Esophagus squamous epithelium (tissue), 5 donors: ENCODE measurements at regions not wholly inside any gene's neighbourhood (a gene's known extent, or its start where the extent isn't known, plus 50 kb on each side); places are given as distances from the start of the nearest gene placed in this dataset.

Experiments used
- DNase-seq: peaks from one replicate; lab custom pipeline; 2025; lab: John Stamatoyannopoulos, UW
- H3K27ac ChIP-seq, 4 donors: fragments of 200-600 bp; sonication (generic); one replicate each; pipeline ENCODE4 v1.5.1; 2016 to 2019; ENCODE audit warnings: mild to moderate bottlenecking in 1 of 4
- H3K27me3 ChIP-seq, 4 donors: fragments of 200-600 bp; sonication (generic); 1 replicate in 3 of 4; 2 replicates in 1 of 4; pipeline versions ENCODE4 v1.5.1 to v1.6.0; 2017 to 2021; ENCODE audit warnings: antibody characterized with exemption in 1 of 4
- H3K36me3 ChIP-seq, 3 donors: fragments of 200-600 bp; sonication (generic); one replicate each; pipeline ENCODE4 v1.5.1; 2016 to 2019
- H3K4me1 ChIP-seq, 3 donors: fragments of 200-600 bp; sonication (generic); one replicate each; pipeline ENCODE4 v1.5.1; 2017 to 2019
- H3K4me3 ChIP-seq, 4 donors: fragments of 200-600 bp; sonication (generic); 1 replicate in 3 of 4; 2 replicates in 1 of 4; pipeline ENCODE4 v1.5.1; 2016 to 2019; ENCODE audit warnings: mild to moderate bottlenecking in 2 of 4, moderate library complexity in 1 of 4
- H3K9me3 ChIP-seq, 3 donors: fragments of 200-600 bp; sonication (generic); one replicate each; pipeline ENCODE4 v1.5.1; 2016 to 2019
- POLR2A ChIP-seq, 4 donors: fragments of 450-650 bp; IDR thresholded peaks; one replicate each; pipeline ENCODE4 v1.6.1; 2017; ENCODE audit warnings: antibody characterized with exemption in 4 of 4, mild to moderate bottlenecking in 4 of 4, moderate library complexity in 3 of 4
- WGBS, 2 donors: methylation state at CpG; one replicate each; pipeline ENCODE4 v1.1.5; 2018; 5-methylcytosine and 5-hydroxymethylcytosine counted together
- intact Hi-C: fragments of 100-400 bp; cut with DNase I; formaldehyde crosslinking; loops from one replicate; pipeline ENCODE4 v1.15.0; 2022
- TF ChIP-seq, protein P1 (sequence below), 6 experiments: fragments of 450-650 bp in 4 of 6; fragments of 200-600 bp in 2 of 6; sonication (generic) in 2 of 6; IDR thresholded peaks; one replicate each; pipeline ENCODE4 v1.5.1; 2016 to 2019; ENCODE audit warnings: antibody characterized with exemption in 6 of 6, mild to moderate bottlenecking in 4 of 6, moderate library complexity in 4 of 6
- donor health status: DM: yes; HTN: yes; CAD: no.

DNA sequence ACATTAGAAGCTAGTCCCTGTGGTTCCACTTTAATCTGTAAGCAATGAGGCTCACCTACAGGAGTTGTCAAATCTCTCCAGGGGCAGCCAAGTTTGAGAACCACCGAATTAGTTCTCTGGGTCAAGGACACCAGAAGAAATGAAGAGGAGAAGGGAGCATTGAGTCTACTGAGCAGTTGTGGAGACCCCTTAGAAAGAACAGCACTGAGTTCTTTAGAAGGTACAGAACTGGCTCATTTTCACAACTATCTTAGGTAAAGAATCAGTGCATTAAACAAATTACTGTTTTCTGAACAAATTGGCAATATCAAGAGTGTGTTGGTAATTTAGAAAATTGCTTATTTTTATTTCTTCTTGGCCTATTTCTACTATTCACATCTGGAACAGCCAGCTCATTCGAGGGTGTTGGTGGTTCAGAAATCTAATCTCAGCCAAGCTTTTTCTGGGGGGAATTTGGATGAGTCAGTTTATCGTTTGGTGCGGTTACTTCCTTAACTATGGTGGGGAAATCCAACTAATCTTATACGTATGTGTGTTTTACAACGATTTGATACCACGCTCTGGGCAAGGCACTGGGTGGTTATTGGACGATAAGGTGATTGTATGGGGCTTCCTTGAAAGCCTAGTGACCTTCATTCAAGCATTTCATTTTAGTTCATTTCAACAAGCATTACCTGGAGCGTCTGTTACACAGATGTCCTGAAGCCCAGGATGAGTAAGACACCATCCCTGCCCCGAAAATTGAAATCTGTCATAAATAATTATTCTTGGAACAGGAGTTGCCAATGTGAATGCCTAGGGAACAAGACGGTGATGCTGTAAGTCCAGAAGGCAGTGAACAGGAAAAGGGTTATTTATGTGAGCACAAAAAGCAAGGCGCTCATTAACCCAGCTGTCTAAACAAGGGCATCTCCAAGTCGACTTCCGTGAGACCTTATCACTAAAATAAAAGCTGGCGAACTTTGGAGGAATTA is 52.0 kb upstream of the TMPRSS2 start:
- H3K4me3 ChIP-seq: no peak overlapping the region
- TF ChIP-seq, protein P1, sequence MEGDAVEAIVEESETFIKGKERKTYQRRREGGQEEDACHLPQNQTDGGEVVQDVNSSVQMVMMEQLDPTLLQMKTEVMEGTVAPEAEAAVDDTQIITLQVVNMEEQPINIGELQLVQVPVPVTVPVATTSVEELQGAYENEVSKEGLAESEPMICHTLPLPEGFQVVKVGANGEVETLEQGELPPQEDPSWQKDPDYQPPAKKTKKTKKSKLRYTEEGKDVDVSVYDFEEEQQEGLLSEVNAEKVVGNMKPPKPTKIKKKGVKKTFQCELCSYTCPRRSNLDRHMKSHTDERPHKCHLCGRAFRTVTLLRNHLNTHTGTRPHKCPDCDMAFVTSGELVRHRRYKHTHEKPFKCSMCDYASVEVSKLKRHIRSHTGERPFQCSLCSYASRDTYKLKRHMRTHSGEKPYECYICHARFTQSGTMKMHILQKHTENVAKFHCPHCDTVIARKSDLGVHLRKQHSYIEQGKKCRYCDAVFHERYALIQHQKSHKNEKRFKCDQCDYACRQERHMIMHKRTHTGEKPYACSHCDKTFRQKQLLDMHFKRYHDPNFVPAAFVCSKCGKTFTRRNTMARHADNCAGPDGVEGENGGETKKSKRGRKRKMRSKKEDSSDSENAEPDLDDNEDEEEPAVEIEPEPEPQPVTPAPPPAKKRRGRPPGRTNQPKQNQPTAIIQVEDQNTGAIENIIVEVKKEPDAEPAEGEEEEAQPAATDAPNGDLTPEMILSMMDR (IDR thresholded peaks at IDR 0.05): no peak
- no peak for TF ChIP-seq POLR2A (IDR thresholded peaks at IDR 0.05)
- no peak overlapping the region for H3K27ac ChIP-seq
- intact Hi-C loops: no loop called here
- no peaks in the 10 kb centered on the region for H3K9me3 ChIP-seq
- H3K27me3 ChIP-seq: peaks cover 0 to 52% (median 0%) of the 10 kb centered on the region in 4 donors
- no peaks in the 10 kb centered on the region for H3K36me3 ChIP-seq
- DNase-seq: no peak
- H3K4me1 ChIP-seq: peaks cover 0 to 4% (median 0%) of the 10 kb centered on the region in 3 donors
- 35 to 36% methylated on average over 15 of the region's 15 CpGs for WGBS, 2 donors

DNA sequence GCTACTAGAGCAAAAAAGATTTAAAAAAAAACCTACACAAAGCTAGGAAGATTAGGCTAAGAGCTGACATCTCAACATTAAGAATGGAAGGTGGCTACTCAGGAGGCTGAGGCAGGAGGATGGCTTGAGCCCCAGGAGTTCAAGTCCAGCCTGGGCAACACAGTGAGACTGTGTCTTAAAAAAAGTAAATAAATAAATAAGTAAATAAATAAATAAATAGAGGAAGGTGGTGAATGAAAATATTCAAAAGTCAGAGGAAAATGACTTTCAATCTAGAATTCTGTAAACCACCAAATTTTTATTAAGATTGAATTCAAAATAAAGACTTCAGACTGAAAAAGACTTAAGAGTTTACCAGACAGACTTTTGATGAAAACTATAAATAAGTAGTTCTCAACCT is 50.9 kb upstream of the TMPRSS2 start:
- Histone ChIP-seq H3K4me1 (no peaks in the 10 kb centered on the region), H3K36me3 (no peaks in the 10 kb centered on the region), H3K27ac (no peak overlapping the region), H3K9me3 (no peaks in the 10 kb centered on the region), H3K27me3 (peaks cover 0 to 45% (median 0%) of the 10 kb centered on the region in 4 donors), H3K4me3 (no peak overlapping the region)
- no peak for DNase-seq
- TF ChIP-seq, protein P1 (IDR thresholded peaks at IDR 0.05): no peak
- intact Hi-C loops: no loop called here

DNA sequence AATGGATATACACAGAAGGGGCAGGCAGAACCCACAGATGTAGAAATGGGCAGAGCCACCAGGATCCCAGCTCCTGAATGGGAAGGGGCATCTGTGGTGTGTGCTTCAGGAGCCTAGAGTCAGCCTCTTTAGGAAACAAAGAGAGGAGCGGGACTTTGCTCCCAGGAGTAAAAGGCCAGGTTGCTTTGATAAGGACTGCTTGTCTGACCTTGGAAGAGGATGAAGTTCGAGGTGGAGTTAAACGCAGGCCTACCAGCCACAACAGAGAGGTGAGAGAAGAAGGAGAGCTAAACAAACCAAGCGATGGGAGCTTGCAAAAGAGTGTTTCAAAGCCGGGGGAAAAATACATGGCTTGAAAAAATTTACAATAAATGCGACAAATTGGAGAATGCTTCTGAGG is 49.9 kb upstream of the TMPRSS2 start:
- intact Hi-C loops: no loop called here
- no peaks in the 10 kb centered on the region for H3K4me1 ChIP-seq
- WGBS, 2 donors: 87% methylated on average over 6 of the region's 6 CpGs
- H3K27me3 ChIP-seq: peaks cover 0 to 37% (median 0%) of the 10 kb centered on the region in 4 donors
- H3K27ac ChIP-seq: no peak overlapping the region
- no peak for DNase-seq
- H3K36me3 ChIP-seq: no peaks in the 10 kb centered on the region
- no peak for TF ChIP-seq POLR2A (IDR thresholded peaks at IDR 0.05)
- TF ChIP-seq, protein P1 (IDR thresholded peaks at IDR 0.05): no peak
- no peak overlapping the region for H3K4me3 ChIP-seq
- H3K9me3 ChIP-seq: no peaks in the 10 kb centered on the region
